ENCODE measurements at regions not wholly inside any gene's neighbourhood (a gene's known extent, or its start where the extent isn't known, plus 50 kb on each side); places are given as distances from the start of the nearest gene placed in this dataset.
"Not testable (repeated sequence)": the region's sequence is repeated elsewhere in the genome, so short reads cannot be mapped to it uniquely, and the experiment has no call there.

DNA sequence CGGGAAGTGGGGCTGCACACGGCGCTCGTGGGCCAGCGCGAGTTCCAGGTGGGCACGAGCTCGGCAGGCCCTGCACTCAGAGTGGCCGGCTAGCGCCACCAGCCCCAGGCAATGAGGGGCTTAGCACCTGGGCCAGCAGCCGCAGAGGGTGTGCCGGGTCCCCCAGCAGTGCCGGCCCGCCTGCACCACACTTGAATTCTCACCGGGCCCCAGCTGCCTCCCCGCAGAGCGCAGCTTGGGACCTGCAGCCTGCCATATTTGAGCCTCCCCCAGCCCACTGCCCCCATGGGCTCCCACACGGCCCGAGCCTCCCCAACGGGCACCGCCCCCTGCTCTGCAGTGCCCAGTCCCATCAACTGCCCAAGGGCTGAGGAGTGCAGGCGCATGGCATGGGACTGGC, 87.5 kb downstream of the CHCHD4 start:
- Histone ChIP-seq H3K27me3 (replicated peaks; ENCODE audit: insufficient read depth) (no peaks in the 10 kb centered on the region), H3K4me3 (no peak overlapping the region), H3K4me1 (ENCODE audit: control insufficient read depth in 1 of 2, low read depth in 2 of 2) (peaks cover 0 to 2% of the 10 kb centered on the region in 2 donors), H3K9me3 (peaks cover 4% of the 10 kb centered on the region), H3K36me3 (no peaks in the 10 kb centered on the region), H3K27ac (no peak overlapping the region)
- TF ChIP-seq, protein P1, sequence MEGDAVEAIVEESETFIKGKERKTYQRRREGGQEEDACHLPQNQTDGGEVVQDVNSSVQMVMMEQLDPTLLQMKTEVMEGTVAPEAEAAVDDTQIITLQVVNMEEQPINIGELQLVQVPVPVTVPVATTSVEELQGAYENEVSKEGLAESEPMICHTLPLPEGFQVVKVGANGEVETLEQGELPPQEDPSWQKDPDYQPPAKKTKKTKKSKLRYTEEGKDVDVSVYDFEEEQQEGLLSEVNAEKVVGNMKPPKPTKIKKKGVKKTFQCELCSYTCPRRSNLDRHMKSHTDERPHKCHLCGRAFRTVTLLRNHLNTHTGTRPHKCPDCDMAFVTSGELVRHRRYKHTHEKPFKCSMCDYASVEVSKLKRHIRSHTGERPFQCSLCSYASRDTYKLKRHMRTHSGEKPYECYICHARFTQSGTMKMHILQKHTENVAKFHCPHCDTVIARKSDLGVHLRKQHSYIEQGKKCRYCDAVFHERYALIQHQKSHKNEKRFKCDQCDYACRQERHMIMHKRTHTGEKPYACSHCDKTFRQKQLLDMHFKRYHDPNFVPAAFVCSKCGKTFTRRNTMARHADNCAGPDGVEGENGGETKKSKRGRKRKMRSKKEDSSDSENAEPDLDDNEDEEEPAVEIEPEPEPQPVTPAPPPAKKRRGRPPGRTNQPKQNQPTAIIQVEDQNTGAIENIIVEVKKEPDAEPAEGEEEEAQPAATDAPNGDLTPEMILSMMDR (IDR thresholded peaks at IDR 0.05), result no peak
- DNase-seq (ENCODE audit: low spot score) (no peak), ATAC-seq (ENCODE audit: insufficient number of reproducible peaks, low FRiP score, low read depth) (no peak)

- Histone ChIP-seq H3K27ac (no peak overlapping the region), H3K9me3 (peaks cover 4% of the 10 kb centered on the region), H3K4me3 (no peak overlapping the region), H3K27me3 (replicated peaks; ENCODE audit: insufficient read depth) (no peaks in the 10 kb centered on the region), H3K36me3 (no peaks in the 10 kb centered on the region), H3K4me1 (ENCODE audit: control insufficient read depth in 1 of 2, low read depth in 2 of 2) (no peaks in the 10 kb centered on the region)
- ATAC-seq (ENCODE audit: insufficient number of reproducible peaks, low FRiP score, low read depth) (no peak), DNase-seq (ENCODE audit: low spot score) (no peak)
- TF ChIP-seq, protein P1 (IDR thresholded peaks at IDR 0.05), result no peak
Observed at GRCh38 chr3:14033023-14033422, 91.6 kb downstream of the CHCHD4 start.

GRCh38 chr3:14031271-14031670, 93.4 kb downstream of the CHCHD4 start:
- TF ChIP-seq, protein P1 (IDR thresholded peaks at IDR 0.05), result no peak
- Histone ChIP-seq H3K4me3 (no peak overlapping the region), H3K9me3 (no peaks in the 10 kb centered on the region), H3K4me1 (ENCODE audit: control insufficient read depth in 1 of 2, low read depth in 2 of 2) (no peaks in the 10 kb centered on the region), H3K36me3 (no peaks in the 10 kb centered on the region), H3K27ac (no peak overlapping the region), H3K27me3 (replicated peaks; ENCODE audit: insufficient read depth) (no peaks in the 10 kb centered on the region)
- ATAC-seq (ENCODE audit: insufficient number of reproducible peaks, low FRiP score, low read depth) (no peak), DNase-seq (ENCODE audit: low spot score) (no peak)

GRCh38 chr3:14029390-14029995, 95.2 kb downstream of the CHCHD4 start:
- H3K27me3 ChIP-seq (replicated peaks; ENCODE audit: insufficient read depth), result not testable (repeated sequence)

DNA sequence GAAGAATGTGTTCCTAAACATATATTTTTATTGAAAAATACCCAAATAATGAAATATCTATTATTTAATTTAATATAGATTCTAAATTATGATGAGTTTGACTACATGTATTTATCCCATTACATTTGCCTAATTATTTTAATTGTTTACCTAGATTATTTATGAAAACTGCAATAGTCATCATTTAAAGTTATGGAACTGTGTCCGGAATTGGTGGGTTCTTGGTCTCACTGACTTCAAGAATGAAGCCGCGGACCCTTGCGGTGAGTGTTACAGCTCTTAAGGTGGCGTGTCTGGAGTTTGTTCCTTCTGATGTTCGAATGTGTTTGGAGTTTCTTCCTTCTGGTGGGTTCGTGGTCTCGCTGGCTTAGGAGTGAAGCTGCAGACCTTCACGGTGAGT, 96.5 kb downstream of the CHCHD4 start:
- not testable (repeated sequence) for H3K36me3 ChIP-seq; H3K27me3 ChIP-seq (replicated peaks; ENCODE audit: insufficient read depth); H3K9me3 ChIP-seq; DNase-seq (ENCODE audit: low spot score); H3K4me1 ChIP-seq (ENCODE audit: control insufficient read depth in 1 of 2, low read depth in 2 of 2); H3K27ac ChIP-seq; ATAC-seq (ENCODE audit: insufficient number of reproducible peaks, low FRiP score, low read depth); H3K4me3 ChIP-seq

More at GRCh38 chr3:14029390-14029995, 95.2 kb downstream of the CHCHD4 start:
- not testable (repeated sequence) for H3K4me1 ChIP-seq (ENCODE audit: control insufficient read depth in 1 of 2, low read depth in 2 of 2); H3K4me3 ChIP-seq; H3K27ac ChIP-seq; DNase-seq (ENCODE audit: low spot score); ATAC-seq (ENCODE audit: insufficient number of reproducible peaks, low FRiP score, low read depth); H3K36me3 ChIP-seq; H3K9me3 ChIP-seq

GRCh38 chr3:14019459-14019858, 105.2 kb downstream of the CHCHD4 start:
- no peaks in the 10 kb centered on the region for H3K27me3 ChIP-seq (replicated peaks; ENCODE audit: insufficient read depth)
- H3K27ac ChIP-seq, result no peak overlapping the region
- peaks cover 3% of the 10 kb centered on the region for H3K9me3 ChIP-seq
- ATAC-seq (ENCODE audit: insufficient number of reproducible peaks, low FRiP score, low read depth) (no peak), DNase-seq (ENCODE audit: low spot score) (no peak)
- no peaks in the 10 kb centered on the region for H3K4me1 ChIP-seq (ENCODE audit: control insufficient read depth in 1 of 2, low read depth in 2 of 2)
- no peak overlapping the region for H3K4me3 ChIP-seq
- H3K36me3 ChIP-seq, result no peaks in the 10 kb centered on the region
- TF ChIP-seq, protein P1 (IDR thresholded peaks at IDR 0.05), result no peak
